OCI-LY1 (cell line): ENCODE measurements at regions not wholly inside any gene's neighbourhood (a gene's known extent, or its start where the extent isn't known, plus 50 kb on each side); places are given as distances from the start of the nearest gene placed in this dataset.

Source experiments
- EZH2 ChIP-seq: fragments of 200-600 bp; sonication (generic), shearing (Covaris generic); IDR thresholded peaks from 2 replicates; pipeline ENCODE4 v1.8.0; 2017; ENCODE audit warnings: borderline replicate concordance, mixed run types, mild to moderate bottlenecking, antibody characterized with exemption, low read length, moderate library complexity, mixed read lengths
- TF ChIP-seq, protein P1 (sequence below): fragments of 200-600 bp; sonication (generic), shearing (Covaris generic); IDR thresholded peaks from 2 replicates; pipeline ENCODE4 v1.5.1; 2017; ENCODE audit warnings: mild to moderate bottlenecking, antibody characterized with exemption, low read length, moderate library complexity, mixed read lengths

- TF ChIP-seq, protein P1, sequence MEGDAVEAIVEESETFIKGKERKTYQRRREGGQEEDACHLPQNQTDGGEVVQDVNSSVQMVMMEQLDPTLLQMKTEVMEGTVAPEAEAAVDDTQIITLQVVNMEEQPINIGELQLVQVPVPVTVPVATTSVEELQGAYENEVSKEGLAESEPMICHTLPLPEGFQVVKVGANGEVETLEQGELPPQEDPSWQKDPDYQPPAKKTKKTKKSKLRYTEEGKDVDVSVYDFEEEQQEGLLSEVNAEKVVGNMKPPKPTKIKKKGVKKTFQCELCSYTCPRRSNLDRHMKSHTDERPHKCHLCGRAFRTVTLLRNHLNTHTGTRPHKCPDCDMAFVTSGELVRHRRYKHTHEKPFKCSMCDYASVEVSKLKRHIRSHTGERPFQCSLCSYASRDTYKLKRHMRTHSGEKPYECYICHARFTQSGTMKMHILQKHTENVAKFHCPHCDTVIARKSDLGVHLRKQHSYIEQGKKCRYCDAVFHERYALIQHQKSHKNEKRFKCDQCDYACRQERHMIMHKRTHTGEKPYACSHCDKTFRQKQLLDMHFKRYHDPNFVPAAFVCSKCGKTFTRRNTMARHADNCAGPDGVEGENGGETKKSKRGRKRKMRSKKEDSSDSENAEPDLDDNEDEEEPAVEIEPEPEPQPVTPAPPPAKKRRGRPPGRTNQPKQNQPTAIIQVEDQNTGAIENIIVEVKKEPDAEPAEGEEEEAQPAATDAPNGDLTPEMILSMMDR, result no peak
- no peak for TF ChIP-seq EZH2
Measured at GRCh38 chr11:110856340-110856739, 144.1 kb upstream of the ARHGAP20 start.
